GM21723 (cell line): ENCODE measurements at regions not wholly inside any gene's neighbourhood (a gene's known extent, or its start where the extent isn't known, plus 50 kb on each side); places are given as distances from the start of the nearest gene placed in this dataset.

Source experiments
- ATAC-seq: cut with Tn5 transposase; IDR thresholded peaks from one replicate; pipeline ENCODE4 v1.9.1; 2021; ENCODE audit warnings: mild to moderate bottlenecking, moderate library complexity; ENCODE audit not compliant: unreplicated experiment

GRCh38 chr1:23615852-23616251, 56.6 kb upstream of the ID3 start:
- no peak for ATAC-seq

- no peak for ATAC-seq
Measured at GRCh38 chr1:23615423-23615822, 56.1 kb upstream of the ID3 start.

GRCh38 chr1:23614032-23614660, 54.8 kb upstream of the ID3 start:
- ATAC-seq, result no peak

- no peak for ATAC-seq
Measured at GRCh38 chr1:23613191-23614031, 54.1 kb upstream of the ID3 start.

GRCh38 chr1:23611601-23612327, 52.5 kb upstream of the ID3 start:
- no peak for ATAC-seq

GRCh38 chr1:23610677-23611076, 51.4 kb upstream of the ID3 start:
- ATAC-seq, result no peak

GRCh38 chr1:23609971-23610370, 50.7 kb upstream of the ID3 start:
- no peak for ATAC-seq
